Endothelial cell of umbilical vein (primary cell): ENCODE measurements at regions not wholly inside any gene's neighbourhood (a gene's known extent, or its start where the extent isn't known, plus 50 kb on each side); places are given as distances from the start of the nearest gene placed in this dataset.

ENCODE experiments used
- EZH2 ChIP-seq: IDR thresholded peaks from 2 replicates; pipeline ENCODE4 v1.6.1; 2012; ENCODE audit warnings: borderline replicate concordance, low read depth, mild to moderate bottlenecking, moderate library complexity, low read length, inconsistent platforms; ENCODE audit not compliant: severe bottlenecking
- GATA2 ChIP-seq: IDR thresholded peaks from 2 replicates; pipeline ENCODE4 v1.7.0; 2011; ENCODE audit warnings: low read depth, mild to moderate bottlenecking, moderate library complexity, mixed read lengths, low read length; ENCODE audit not compliant: insufficient read length, insufficient read depth
- POLR2A ChIP-seq: IDR thresholded peaks from 2 replicates; pipeline ENCODE4 v1.6.1; 2012; ENCODE audit warnings: low read depth, mild to moderate bottlenecking, control low read depth, low read length
- POLR2AphosphoS5 ChIP-seq: IDR thresholded peaks from 2 replicates; pipeline ENCODE4 v1.6.1; 2012; ENCODE audit warnings: low read depth, mild to moderate bottlenecking, control low read depth, low read length, moderate library complexity; ENCODE audit not compliant: insufficient read depth
- TF ChIP-seq, protein P1 (sequence below), 2 donors: IDR thresholded peaks; 1 replicate in 1 of 2; 2 replicates in 1 of 2; pipeline ENCODE4 v1.5.1; 2011; ENCODE audit warnings: low read length in 2 of 2, mild to moderate bottlenecking in 2 of 2, moderate library complexity in 2 of 2, control low read depth in 1 of 2, inconsistent platforms in 1 of 2, low read depth in 1 of 2; ENCODE audit not compliant: insufficient read depth in 1 of 2; ENCODE audit errors: extremely low read depth in 1 of 2
- TF ChIP-seq, protein P2 (sequence below): IDR thresholded peaks from 2 replicates; pipeline ENCODE4 v1.6.1; 2011; ENCODE audit not compliant: insufficient read depth, insufficient read length

DNA sequence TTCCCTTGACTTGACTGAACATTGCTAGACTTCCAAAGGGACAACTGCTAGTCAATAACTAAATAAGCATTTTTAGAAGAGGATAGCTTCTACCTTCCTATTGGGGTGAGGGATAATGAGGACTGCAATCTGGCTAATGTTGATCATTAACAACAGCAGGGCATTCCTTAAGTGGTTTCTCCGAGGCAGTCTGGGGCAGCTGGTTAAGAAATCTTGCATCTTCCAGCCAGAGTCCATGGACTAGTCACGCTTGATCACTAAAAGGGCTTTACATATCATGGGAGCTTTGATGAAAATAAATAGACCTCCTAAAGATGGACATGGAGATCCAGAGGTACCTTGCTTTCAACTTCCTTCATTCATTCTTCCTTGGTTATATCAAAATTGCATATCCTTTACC is 329.4 kb upstream of the ESRRG start:
- no peak for TF ChIP-seq POLR2AphosphoS5
- TF ChIP-seq, protein P1, sequence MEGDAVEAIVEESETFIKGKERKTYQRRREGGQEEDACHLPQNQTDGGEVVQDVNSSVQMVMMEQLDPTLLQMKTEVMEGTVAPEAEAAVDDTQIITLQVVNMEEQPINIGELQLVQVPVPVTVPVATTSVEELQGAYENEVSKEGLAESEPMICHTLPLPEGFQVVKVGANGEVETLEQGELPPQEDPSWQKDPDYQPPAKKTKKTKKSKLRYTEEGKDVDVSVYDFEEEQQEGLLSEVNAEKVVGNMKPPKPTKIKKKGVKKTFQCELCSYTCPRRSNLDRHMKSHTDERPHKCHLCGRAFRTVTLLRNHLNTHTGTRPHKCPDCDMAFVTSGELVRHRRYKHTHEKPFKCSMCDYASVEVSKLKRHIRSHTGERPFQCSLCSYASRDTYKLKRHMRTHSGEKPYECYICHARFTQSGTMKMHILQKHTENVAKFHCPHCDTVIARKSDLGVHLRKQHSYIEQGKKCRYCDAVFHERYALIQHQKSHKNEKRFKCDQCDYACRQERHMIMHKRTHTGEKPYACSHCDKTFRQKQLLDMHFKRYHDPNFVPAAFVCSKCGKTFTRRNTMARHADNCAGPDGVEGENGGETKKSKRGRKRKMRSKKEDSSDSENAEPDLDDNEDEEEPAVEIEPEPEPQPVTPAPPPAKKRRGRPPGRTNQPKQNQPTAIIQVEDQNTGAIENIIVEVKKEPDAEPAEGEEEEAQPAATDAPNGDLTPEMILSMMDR (IDR thresholded peaks at IDR 0.05; ENCODE audit: extremely low read depth in 1 of 2, insufficient read depth in 1 of 2, low read depth in 1 of 2, low read length in 2 of 2) = no peak
- no peak for TF ChIP-seq POLR2A
- TF ChIP-seq EZH2 = no peak
- TF ChIP-seq GATA2 = no peak
- TF ChIP-seq, protein P2, sequence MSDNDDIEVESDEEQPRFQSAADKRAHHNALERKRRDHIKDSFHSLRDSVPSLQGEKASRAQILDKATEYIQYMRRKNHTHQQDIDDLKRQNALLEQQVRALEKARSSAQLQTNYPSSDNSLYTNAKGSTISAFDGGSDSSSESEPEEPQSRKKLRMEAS = no peak
